Psoas muscle (tissue), 7 donors: ENCODE measurements at regions not wholly inside any gene's neighbourhood (a gene's known extent, or its start where the extent isn't known, plus 50 kb on each side); places are given as distances from the start of the nearest gene placed in this dataset.

ENCODE experiments used
- ATAC-seq, 4 donors: fragments of 200-7000 bp; cut with Tn5 transposase; one replicate each; pipeline ENCODE4 v1.9.1; 2020; ENCODE audit warnings: moderate library complexity in 3 of 4, mild to moderate bottlenecking in 2 of 4
- DNase-seq, 2 donors: peaks; one replicate each; pipeline ENCODE4 v3.0.0-alpha.2; 2020
- H3K27ac ChIP-seq: fragments of 200-600 bp; one replicate; pipeline ENCODE4 v1.8.0; 2022
- H3K27me3 ChIP-seq, 3 donors: fragments of 200-600 bp in 1 of 3; one replicate each; pipeline versions ENCODE4 v1.6.1 to v1.8.0; 2013 to 2022; ENCODE audit warnings: low read length in 2 of 3, mild to moderate bottlenecking in 2 of 3, moderate library complexity in 1 of 3; ENCODE audit not compliant: insufficient read depth in 3 of 3
- H3K36me3 ChIP-seq, 2 donors: fragments of 200-600 bp in 1 of 2; one replicate each; pipeline versions ENCODE4 v1.6.1 to v1.8.0; 2013 to 2022; ENCODE audit warnings: low read depth in 1 of 2, mild to moderate bottlenecking in 1 of 2, moderate library complexity in 1 of 2; ENCODE audit not compliant: insufficient read depth in 1 of 2
- H3K4me1 ChIP-seq: fragments of 200-600 bp; one replicate; pipeline ENCODE4 v1.8.0; 2022
- H3K4me3 ChIP-seq: fragments of 200-600 bp; one replicate; pipeline ENCODE4 v1.8.0; 2022; ENCODE audit warnings: mild to moderate bottlenecking
- H3K9me3 ChIP-seq: fragments of 200-600 bp; one replicate; pipeline ENCODE4 v1.8.0; 2022
- CTCF ChIP-seq: fragments of 200-600 bp; IDR thresholded peaks from one replicate; pipeline ENCODE4 v1.8.0; 2022; ENCODE audit warnings: antibody characterized with exemption
- WGBS, 3 donors: extraction: QIAGEN DNeasy Blood & Tissue Kit; methylation state at CpG; one replicate each; pipeline versions ENCODE4 v1.1.6 to v1.1.7; 2013; 5-methylcytosine and 5-hydroxymethylcytosine counted together
- intact Hi-C, 2 donors: fragments of 100-400 bp; cut with DNase I; formaldehyde crosslinking; loops; one replicate each; pipeline versions ENCODE4 v1.11.0 to v1.14.2; 2022
- donor health status: healthy with polysubstance abuse.
- donor health status: DM: no; HTN: no; CAD: no; lungs with moderate emphysema.
- donor health status: Bipolar disorder and iron deficiency.
- donor health status: healthy.
- donor health status: DM: yes; HTN: yes; CAD: no.
- donor health status: DM: no; HTN: no; CAD: no.
- donor health status: DM: yes; HTN: yes; CAD: no.

- Histone ChIP-seq H3K27ac (no peak overlapping the region), H3K4me1 (no peaks in the 10 kb centered on the region), H3K9me3 (no peaks in the 10 kb centered on the region), H3K4me3 (no peak overlapping the region), H3K27me3 (no peaks in the 10 kb centered on the region), H3K36me3 (no peaks in the 10 kb centered on the region)
- ATAC-seq (no peak), DNase-seq (no peak)
- intact Hi-C loops = no loop called here
- WGBS, 3 donors = 67 to 79% (median 74%) methylated on average over 2 of the region's 2 CpGs
- no peak for TF ChIP-seq CTCF
Measured at GRCh38 chr10:108450280-108450679, 1285.8 kb upstream of the SORCS1 start.

GRCh38 chr10:108445746-108446145, 1281.2 kb upstream of the SORCS1 start:
- H3K9me3 ChIP-seq = no peaks in the 10 kb centered on the region
- H3K4me3 ChIP-seq = no peak overlapping the region
- H3K27ac ChIP-seq = no peak overlapping the region
- TF ChIP-seq CTCF = no peak
- H3K36me3 ChIP-seq = no peaks in the 10 kb centered on the region
- WGBS, 3 donors = 78 to 84% (median 81%) methylated on average over 3 of the region's 3 CpGs
- ATAC-seq (no peak), DNase-seq (no peak)
- intact Hi-C loops = no loop called here
- H3K27me3 ChIP-seq = no peaks in the 10 kb centered on the region
- no peaks in the 10 kb centered on the region for H3K4me1 ChIP-seq

- DNase-seq (no peak), ATAC-seq (no peak)
- Histone ChIP-seq H3K9me3 (no peaks in the 10 kb centered on the region), H3K4me3 (no peak overlapping the region), H3K36me3 (no peaks in the 10 kb centered on the region), H3K27ac (no peak overlapping the region), H3K27me3 (no peaks in the 10 kb centered on the region), H3K4me1 (no peaks in the 10 kb centered on the region)
- intact Hi-C loops = no loop called here
- 78 to 91% (median 91%) methylated on average over 2 of the region's 2 CpGs for WGBS, 3 donors
- TF ChIP-seq CTCF = no peak
Measured at GRCh38 chr10:108443636-108444035, 1279.1 kb upstream of the SORCS1 start.

- H3K27me3 ChIP-seq = peaks cover 0 to 1% (median 0%) of the 10 kb centered on the region in 3 donors
- no peak overlapping the region for H3K4me3 ChIP-seq
- no peak for TF ChIP-seq CTCF
- H3K27ac ChIP-seq = no peak overlapping the region
- H3K36me3 ChIP-seq = no peaks in the 10 kb centered on the region
- no peak for DNase-seq
- intact Hi-C loops = no loop called here
- no peak for ATAC-seq
- 68 to 82% (median 78%) methylated on average over 1 of the region's 1 CpG for WGBS, 3 donors
- H3K4me1 ChIP-seq = no peaks in the 10 kb centered on the region
- no peaks in the 10 kb centered on the region for H3K9me3 ChIP-seq
Measured at GRCh38 chr10:108439397-108439796, 1274.9 kb upstream of the SORCS1 start.

- ATAC-seq (no peak), DNase-seq (no peak)
- no peaks in the 10 kb centered on the region for H3K9me3 ChIP-seq
- H3K36me3 ChIP-seq = no peaks in the 10 kb centered on the region
- no peak for TF ChIP-seq CTCF
- peaks cover 0 to 1% (median 0%) of the 10 kb centered on the region in 3 donors for H3K27me3 ChIP-seq
- H3K4me3 ChIP-seq = no peak overlapping the region
- intact Hi-C loops = no loop called here
- H3K27ac ChIP-seq = no peak overlapping the region
- H3K4me1 ChIP-seq = no peaks in the 10 kb centered on the region
- 68 to 85% (median 77%) methylated on average over 6 of the region's 6 CpGs for WGBS, 3 donors
Measured at GRCh38 chr10:108436096-108436495, 1271.6 kb upstream of the SORCS1 start.
